ENCODE measurements at regions not wholly inside any gene's neighbourhood (a gene's known extent, or its start where the extent isn't known, plus 50 kb on each side); places are given as distances from the start of the nearest gene placed in this dataset.

GRCh38 chr12:83960767-83961166 lies 951.8 kb downstream of the SLC6A15 start:
- TF ChIP-seq TARDBP (IDR thresholded peaks at IDR 0.05): no peak
- TF ChIP-seq SP1 (IDR thresholded peaks at IDR 0.05): no peak
- no peak for TF ChIP-seq NFRKB (IDR thresholded peaks at IDR 0.05)
- no peak for TF ChIP-seq BHLHE40 (IDR thresholded peaks at IDR 0.05; ENCODE audit: borderline replicate concordance)
- no peak for TF ChIP-seq CTBP1 (IDR thresholded peaks at IDR 0.05; ENCODE audit: borderline replicate concordance)
- TF ChIP-seq LEF1 (IDR thresholded peaks at IDR 0.05; ENCODE audit: borderline replicate concordance): no peak
- no peak for TF ChIP-seq FOXM1 (IDR thresholded peaks at IDR 0.05; ENCODE audit: borderline replicate concordance)
